Stimulated activated CD4-positive, alpha-beta T cell treated with anti-CD3 and anti-CD28 coated beads, Interleukin-2, amount 100 ng/mL, for 48 hours (primary cell): ENCODE measurements at regions not wholly inside any gene's neighbourhood (a gene's known extent, or its start where the extent isn't known, plus 50 kb on each side); places are given as distances from the start of the nearest gene placed in this dataset.

ENCODE experiments used
- DNase-seq, 2 donors: peaks; one replicate each; pipeline ENCODE4 v3.0.0-alpha.2; 2020

GRCh38 chr3:25324954-25325655 is 103.0 kb upstream of the RARB start:
- no peak for DNase-seq

- no peak for DNase-seq
Observed at GRCh38 chr3:25335356-25335755, 92.7 kb upstream of the RARB start.

GRCh38 chr3:25338158-25338725 is 89.8 kb upstream of the RARB start:
- no peak for DNase-seq

GRCh38 chr3:25339225-25339624 is 88.8 kb upstream of the RARB start:
- DNase-seq = no peak

- no peak for DNase-seq
Observed at GRCh38 chr3:25344670-25345069, 83.4 kb upstream of the RARB start.

GRCh38 chr3:25349095-25349494 is 79.0 kb upstream of the RARB start:
- no peak for DNase-seq

GRCh38 chr3:25349828-25350724 is 78.0 kb upstream of the RARB start:
- no peak for DNase-seq

- DNase-seq = no peak
Observed at GRCh38 chr3:25350725-25351114, 77.3 kb upstream of the RARB start.

- DNase-seq = no peak
Observed at GRCh38 chr3:25354071-25354470, 74.0 kb upstream of the RARB start.

- DNase-seq = no peak
Observed at GRCh38 chr3:25355034-25355885, 72.8 kb upstream of the RARB start.

GRCh38 chr3:25355998-25356397 is 72.1 kb upstream of the RARB start:
- no peak for DNase-seq

- DNase-seq = no peak
Observed at GRCh38 chr3:25362118-25362517, 65.9 kb upstream of the RARB start.

GRCh38 chr3:25365636-25366035 is 62.4 kb upstream of the RARB start:
- no peak for DNase-seq

- DNase-seq = no peak
Observed at GRCh38 chr3:25367025-25367424, 61.0 kb upstream of the RARB start.

GRCh38 chr3:25372167-25372566 is 55.9 kb upstream of the RARB start:
- DNase-seq = no peak

- DNase-seq = no peak
Observed at GRCh38 chr3:25376340-25376739, 51.7 kb upstream of the RARB start.

GRCh38 chr3:25377042-25377441 is 51.0 kb upstream of the RARB start:
- no peak for DNase-seq
